Smooth muscle cell (in vitro differentiated cells): ENCODE measurements at regions not wholly inside any gene's neighbourhood (a gene's known extent, or its start where the extent isn't known, plus 50 kb on each side); places are given as distances from the start of the nearest gene placed in this dataset.
A peak's percentile ranks its signal among the peaks of the same experiment; 100 is the strongest.

Experiments
- DNase-seq: peaks from one replicate; lab custom pipeline; 2025; ENCODE audit not compliant: unreplicated experiment; lab: John Stamatoyannopoulos, UW
- H2AFZ ChIP-seq: fragments of 200-600 bp; sonication (generic); 2 replicates; pipeline ENCODE4 v1.6.0; 2016; ENCODE audit warnings: antibody characterized with exemption, low read depth, mild to moderate bottlenecking
- H3F3A ChIP-seq: fragments of 200-600 bp; sonication (generic); 2 replicates; pipeline ENCODE4 v1.6.0; 2017; ENCODE audit warnings: antibody characterized with exemption, low read depth
- H3K27ac ChIP-seq: fragments of 200-600 bp; sonication (generic); 2 replicates; pipeline ENCODE4 v1.5.1; 2016; ENCODE audit warnings: low read depth, mild to moderate bottlenecking
- H3K27me3 ChIP-seq: fragments of 200-600 bp; sonication (generic); 2 replicates; pipeline ENCODE4 v1.6.1; 2016; ENCODE audit warnings: low read depth, mild to moderate bottlenecking
- H3K36me3 ChIP-seq: fragments of 200-600 bp; sonication (generic); 2 replicates; pipeline ENCODE4 v1.5.1; 2016; ENCODE audit warnings: low read depth
- H3K4me1 ChIP-seq: fragments of 200-600 bp; sonication (generic); 2 replicates; pipeline ENCODE4 v1.5.1; 2016; ENCODE audit warnings: low read depth
- H3K4me2 ChIP-seq: fragments of 200-600 bp; sonication (generic); 2 replicates; pipeline ENCODE4 v1.6.0; 2016; ENCODE audit warnings: mild to moderate bottlenecking
- H3K4me3 ChIP-seq: fragments of 200-600 bp; sonication (generic); 2 replicates; pipeline ENCODE4 v1.5.1; 2016; ENCODE audit warnings: mild to moderate bottlenecking
- H3K79me2 ChIP-seq: fragments of 200-600 bp; sonication (generic); 2 replicates; pipeline ENCODE4 v1.6.0; 2016; ENCODE audit warnings: low read depth, mild to moderate bottlenecking
- H3K9ac ChIP-seq: fragments of 200-600 bp; sonication (generic); 2 replicates; pipeline ENCODE4 v1.6.0; 2016; ENCODE audit warnings: low read depth
- H3K9me3 ChIP-seq: fragments of 200-600 bp; sonication (generic); replicated peaks from 2 replicates; pipeline ENCODE4 v1.5.1; 2016; ENCODE audit warnings: low read depth
- H4K20me1 ChIP-seq: fragments of 200-600 bp; sonication (generic); 2 replicates; pipeline ENCODE4 v1.6.0; 2016; ENCODE audit warnings: low read depth
- WGBS: methylation state at CpG from one replicate; pipeline ENCODE4 v1.1.7; 2016; ENCODE audit warnings: low lambda C conversion rate; 5-methylcytosine and 5-hydroxymethylcytosine counted together
- TF ChIP-seq, protein P1 (sequence below): fragments of 200-600 bp; sonication (generic); IDR thresholded peaks from 2 replicates; pipeline ENCODE4 v1.5.1; 2017; ENCODE audit warnings: borderline replicate concordance, mild to moderate bottlenecking, antibody characterized with exemption; ENCODE audit not compliant: insufficient read depth, poor library complexity, severe bottlenecking

DNA sequence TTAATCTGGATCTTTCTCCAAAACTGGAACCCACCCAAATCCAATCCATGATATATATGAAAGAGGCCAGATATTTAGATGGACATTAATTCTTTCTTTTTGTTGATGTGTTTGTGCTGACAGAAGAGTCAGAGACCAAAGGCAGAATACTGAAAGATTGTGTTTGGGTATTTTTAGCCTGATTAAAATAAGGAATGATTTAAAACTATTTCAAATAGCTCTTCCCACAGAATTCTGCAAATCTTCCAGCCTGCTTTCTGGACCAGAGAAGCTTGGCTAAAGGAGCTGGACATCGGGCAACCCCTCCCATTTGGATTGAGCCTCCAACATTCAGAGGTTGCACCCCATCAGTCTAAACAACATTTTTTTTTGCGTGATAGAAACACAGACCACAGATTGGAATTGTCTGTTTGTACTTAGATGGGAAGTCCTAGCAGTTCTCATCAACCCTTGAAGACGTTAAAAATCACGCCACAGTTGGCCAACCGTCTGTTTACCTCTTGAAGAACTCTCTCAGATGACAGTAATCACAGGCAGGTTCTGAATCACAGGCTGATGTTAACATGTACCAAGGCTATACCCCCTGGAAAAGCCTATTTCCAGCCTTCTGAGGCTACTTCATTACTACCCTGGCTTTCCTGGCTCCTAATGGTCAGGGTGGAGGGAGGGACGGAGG, 155.2 kb upstream of the NRP1 start:
- Histone ChIP-seq H3F3A (no peaks in the 10 kb centered on the region), H3K9ac (no peak overlapping the region), H3K27me3 (no peaks in the 10 kb centered on the region), H3K79me2 (no peaks in the 10 kb centered on the region), H3K4me2 (no peak overlapping the region), H3K27ac (no peak overlapping the region), H3K36me3 (no peaks in the 10 kb centered on the region), H2AFZ (no peak overlapping the region), H3K4me3 (no peak overlapping the region), H3K9me3 (no peaks in the 10 kb centered on the region), H4K20me1 (no peaks in the 10 kb centered on the region), H3K4me1 (peaks cover 19% of the 10 kb centered on the region)
- 84% methylated on average over 6 of the region's 6 CpGs for WGBS
- DNase-seq = no peak
- TF ChIP-seq, protein P1, sequence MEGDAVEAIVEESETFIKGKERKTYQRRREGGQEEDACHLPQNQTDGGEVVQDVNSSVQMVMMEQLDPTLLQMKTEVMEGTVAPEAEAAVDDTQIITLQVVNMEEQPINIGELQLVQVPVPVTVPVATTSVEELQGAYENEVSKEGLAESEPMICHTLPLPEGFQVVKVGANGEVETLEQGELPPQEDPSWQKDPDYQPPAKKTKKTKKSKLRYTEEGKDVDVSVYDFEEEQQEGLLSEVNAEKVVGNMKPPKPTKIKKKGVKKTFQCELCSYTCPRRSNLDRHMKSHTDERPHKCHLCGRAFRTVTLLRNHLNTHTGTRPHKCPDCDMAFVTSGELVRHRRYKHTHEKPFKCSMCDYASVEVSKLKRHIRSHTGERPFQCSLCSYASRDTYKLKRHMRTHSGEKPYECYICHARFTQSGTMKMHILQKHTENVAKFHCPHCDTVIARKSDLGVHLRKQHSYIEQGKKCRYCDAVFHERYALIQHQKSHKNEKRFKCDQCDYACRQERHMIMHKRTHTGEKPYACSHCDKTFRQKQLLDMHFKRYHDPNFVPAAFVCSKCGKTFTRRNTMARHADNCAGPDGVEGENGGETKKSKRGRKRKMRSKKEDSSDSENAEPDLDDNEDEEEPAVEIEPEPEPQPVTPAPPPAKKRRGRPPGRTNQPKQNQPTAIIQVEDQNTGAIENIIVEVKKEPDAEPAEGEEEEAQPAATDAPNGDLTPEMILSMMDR = no peak

DNA sequence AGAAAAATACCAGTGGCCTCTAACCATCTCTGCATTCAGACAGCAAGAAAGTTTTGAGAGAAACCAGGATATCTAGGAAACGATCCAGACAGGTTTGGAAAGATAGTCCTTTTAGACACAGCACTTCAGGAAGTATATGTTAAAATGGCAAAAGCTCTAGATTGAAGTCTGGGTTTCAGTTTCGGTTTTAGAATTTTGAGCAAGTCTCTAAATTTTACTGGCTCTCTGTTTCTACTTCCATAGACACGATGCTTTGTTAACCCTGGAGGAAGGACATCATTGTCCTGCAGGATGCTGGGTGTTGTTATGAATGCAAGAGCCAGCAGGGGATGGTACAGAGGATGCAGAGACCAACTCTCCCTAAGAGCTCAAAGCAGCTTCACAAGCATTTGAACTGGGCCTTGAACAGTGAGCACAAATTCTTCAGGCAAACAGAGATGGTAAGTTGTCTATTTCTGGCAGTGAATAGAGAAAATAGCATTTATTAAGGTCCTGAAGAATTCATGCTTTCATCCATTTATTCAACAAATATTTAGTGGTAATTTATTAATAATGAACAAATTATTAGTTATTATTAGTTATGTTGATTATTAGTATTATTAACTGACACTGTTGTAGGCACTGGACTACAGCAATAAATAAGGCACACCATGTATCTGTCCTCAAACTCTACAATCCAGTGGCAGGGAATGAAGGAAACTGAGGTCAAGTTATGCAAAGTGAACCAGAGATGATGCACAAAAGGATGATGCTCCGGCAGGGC, 152.7 kb upstream of the NRP1 start:
- Histone ChIP-seq H3K4me2 (no peak overlapping the region), H2AFZ (peak overlapping the region; percentile 50)
- TF ChIP-seq, protein P1 = no peak

DNA sequence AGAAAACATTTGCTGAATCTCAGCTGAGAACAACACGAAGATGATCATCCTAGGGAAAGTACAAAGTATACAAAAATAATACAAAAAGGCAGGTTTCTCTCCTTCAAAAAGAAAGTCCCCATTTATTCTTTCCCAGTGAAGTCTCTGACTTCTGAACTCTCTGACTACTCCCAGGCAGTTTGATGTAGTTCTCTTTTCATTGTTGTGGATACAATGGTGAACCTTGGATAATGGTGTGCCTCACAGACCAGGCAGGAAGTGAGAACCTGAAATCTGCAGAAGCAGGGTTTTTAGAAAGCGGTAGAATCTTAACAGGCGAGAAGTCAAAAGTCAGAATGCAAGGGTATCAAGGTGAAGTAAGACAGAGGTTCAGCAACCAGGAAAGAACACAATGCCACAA, 150.8 kb upstream of the NRP1 start:
- Histone ChIP-seq H3K4me1 (peaks cover 30% of the 10 kb centered on the region), H3K4me3 (no peak overlapping the region), H2AFZ (peak overlapping the region; percentile 84), H3K79me2 (no peaks in the 10 kb centered on the region), H3K9me3 (no peaks in the 10 kb centered on the region), H3K4me2 (peak overlapping the region; percentile 53), H3K27me3 (no peaks in the 10 kb centered on the region), H3K9ac (no peak overlapping the region), H3F3A (no peaks in the 10 kb centered on the region), H3K27ac (peak overlapping the region; percentile 51), H4K20me1 (no peaks in the 10 kb centered on the region), H3K36me3 (no peaks in the 10 kb centered on the region)
- TF ChIP-seq, protein P1 = no peak
- DNase-seq = no peak
- WGBS = 81% methylated on average over 3 of the region's 3 CpGs

More for the DNA sequence above, 152.7 kb upstream of the NRP1 start:
- H4K20me1 ChIP-seq = no peaks in the 10 kb centered on the region
- no peaks in the 10 kb centered on the region for H3K27me3 ChIP-seq
- H3K4me1 ChIP-seq = peaks cover 30% of the 10 kb centered on the region
- no peaks in the 10 kb centered on the region for H3F3A ChIP-seq
- no peaks in the 10 kb centered on the region for H3K79me2 ChIP-seq
- H3K9me3 ChIP-seq = no peaks in the 10 kb centered on the region
- no peak for DNase-seq
- H3K27ac ChIP-seq = no peak overlapping the region
- no peak overlapping the region for H3K9ac ChIP-seq
- WGBS = 81% methylated on average over 4 of the region's 4 CpGs
- H3K4me3 ChIP-seq = no peak overlapping the region
- no peaks in the 10 kb centered on the region for H3K36me3 ChIP-seq
